Heart left ventricle (tissue), 13 donors: ENCODE measurements at regions not wholly inside any gene's neighbourhood (a gene's known extent, or its start where the extent isn't known, plus 50 kb on each side); places are given as distances from the start of the nearest gene placed in this dataset.

Experiments used
- POLR2A ChIP-seq, 2 donors: fragments of 450-650 bp; IDR thresholded peaks; one replicate each; pipeline ENCODE4 v1.6.1; 2017; ENCODE audit warnings: antibody characterized with exemption in 2 of 2, mild to moderate bottlenecking in 2 of 2, moderate library complexity in 2 of 2
- TF ChIP-seq, protein P1 (sequence below), 12 donors: fragments of 200-600 bp; sonication (generic) in 4 of 12; IDR thresholded peaks; one replicate each; pipeline versions ENCODE4 v1.5.0 to v1.8.0; 2018 to 2022; ENCODE audit warnings: antibody characterized with exemption in 12 of 12, mild to moderate bottlenecking in 5 of 12
- donor health status: ischemic (EF 13 %, LVEDD 7.1; RV severe dilation, severe dysfunction).
- donor health status: DM: no; HTN: yes; CAD: no.
- donor health status: DM: no; HTN: no; CAD: no.
- donor health status: ischemic (EF 25% LVEDD 6.9; RV normal size, moderate dysfunction).
- donor health status: ischemic (EF 25% LVEDD 5.7; RV mildly dilated, moderate dysfunction).
- donor health status: ischemic (EF 35%, LVEDD 5.7; RV mildly dilated, moderate dysfunction).
- donor health status: nonischemic (EF 11% LVEDD 7.7; RV severe dilation, severe dysfunction).
- donor health status: DM: yes; HTN: yes; CAD: no.
- donor health status: PGD.
- donor health status: ischemic (EF 29% LVEDD 5.4; RV normal size, mild dysfunction).
- donor health status: nonischemic (EF 23%, LVEDD 6.1; RV moderate dilation, normal function).

DNA sequence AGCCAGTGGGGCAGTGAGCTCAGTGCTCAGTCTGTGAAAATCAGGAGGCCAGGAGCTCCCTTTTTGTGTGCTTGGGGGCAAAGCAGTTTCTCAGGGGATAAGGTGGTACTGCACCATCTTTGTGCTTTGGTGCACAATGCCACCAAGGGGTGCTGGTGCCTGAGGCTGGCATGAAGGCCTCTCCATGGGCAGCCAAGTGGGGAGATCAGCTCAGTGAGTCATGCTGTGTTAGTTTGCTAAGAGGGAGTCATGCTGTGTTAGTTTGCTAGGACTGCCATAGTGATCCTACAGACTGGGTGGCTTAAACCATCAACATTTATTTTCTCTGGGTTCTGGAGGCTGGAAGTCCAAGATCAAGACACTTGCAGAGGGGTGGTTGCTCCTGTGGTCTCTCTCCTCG is 428.1 kb downstream of the PRDM2 start:
- TF ChIP-seq, protein P1, sequence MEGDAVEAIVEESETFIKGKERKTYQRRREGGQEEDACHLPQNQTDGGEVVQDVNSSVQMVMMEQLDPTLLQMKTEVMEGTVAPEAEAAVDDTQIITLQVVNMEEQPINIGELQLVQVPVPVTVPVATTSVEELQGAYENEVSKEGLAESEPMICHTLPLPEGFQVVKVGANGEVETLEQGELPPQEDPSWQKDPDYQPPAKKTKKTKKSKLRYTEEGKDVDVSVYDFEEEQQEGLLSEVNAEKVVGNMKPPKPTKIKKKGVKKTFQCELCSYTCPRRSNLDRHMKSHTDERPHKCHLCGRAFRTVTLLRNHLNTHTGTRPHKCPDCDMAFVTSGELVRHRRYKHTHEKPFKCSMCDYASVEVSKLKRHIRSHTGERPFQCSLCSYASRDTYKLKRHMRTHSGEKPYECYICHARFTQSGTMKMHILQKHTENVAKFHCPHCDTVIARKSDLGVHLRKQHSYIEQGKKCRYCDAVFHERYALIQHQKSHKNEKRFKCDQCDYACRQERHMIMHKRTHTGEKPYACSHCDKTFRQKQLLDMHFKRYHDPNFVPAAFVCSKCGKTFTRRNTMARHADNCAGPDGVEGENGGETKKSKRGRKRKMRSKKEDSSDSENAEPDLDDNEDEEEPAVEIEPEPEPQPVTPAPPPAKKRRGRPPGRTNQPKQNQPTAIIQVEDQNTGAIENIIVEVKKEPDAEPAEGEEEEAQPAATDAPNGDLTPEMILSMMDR (IDR thresholded peaks at IDR 0.05) = no peak
- TF ChIP-seq POLR2A (IDR thresholded peaks at IDR 0.05) = no peak
